HFFc6 (cell line): ENCODE measurements at regions not wholly inside any gene's neighbourhood (a gene's known extent, or its start where the extent isn't known, plus 50 kb on each side); places are given as distances from the start of the nearest gene placed in this dataset.

Experiments
- DNase-seq: peaks from one replicate; pipeline ENCODE4 v3.0.0-alpha.2; 2018
- H3K27ac Mint-ChIP-seq: 2 replicates; pipeline ENCODE4 v1.8.0; 2020; ENCODE audit warnings: mild to moderate bottlenecking, mixed read lengths
- H3K27me3 Mint-ChIP-seq: 2 replicates; pipeline ENCODE4 v1.8.0; 2021; ENCODE audit warnings: mild to moderate bottlenecking, moderate library complexity, mixed read lengths; ENCODE audit not compliant: insufficient read depth
- H3K36me3 Mint-ChIP-seq: 2 replicates; pipeline ENCODE4 v1.8.0; 2021; ENCODE audit warnings: low read depth, mixed read lengths
- H3K4me1 Mint-ChIP-seq: 2 replicates; pipeline ENCODE4 v1.8.0; 2020; ENCODE audit warnings: low read depth, mixed read lengths
- H3K4me3 Mint-ChIP-seq: 2 replicates; pipeline ENCODE4 v1.8.0; 2020; ENCODE audit warnings: mild to moderate bottlenecking, moderate library complexity, mixed read lengths
- H3K9me3 Mint-ChIP-seq: 2 replicates; pipeline ENCODE4 v1.8.0; 2020; ENCODE audit warnings: mild to moderate bottlenecking, mixed read lengths
- TF ChIP-seq, protein P1 (sequence below): fragments of 200-600 bp; sonication (generic); IDR thresholded peaks from 2 replicates; pipeline ENCODE4 v1.5.0; 2021; ENCODE audit warnings: antibody characterized with exemption, mild to moderate bottlenecking

DNA sequence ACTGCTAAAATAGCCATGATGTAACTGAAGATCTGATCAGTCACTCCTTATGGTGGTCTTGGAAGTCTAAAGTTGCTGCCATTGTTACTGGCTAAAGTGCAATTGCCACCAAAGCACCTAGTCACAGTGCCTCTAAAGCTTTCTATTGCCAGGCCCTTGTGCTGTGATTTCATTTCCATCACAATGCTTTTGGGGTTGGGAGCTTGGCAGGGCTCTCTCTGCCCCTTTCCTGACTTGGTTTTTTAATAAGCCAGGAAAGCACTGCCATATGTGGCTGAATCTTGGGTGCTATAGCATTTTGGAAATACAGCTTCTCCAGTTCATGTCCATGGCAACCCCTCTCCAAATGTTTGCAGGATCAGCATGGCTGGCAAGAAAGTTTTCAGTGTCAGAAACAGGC lies 1712.4 kb upstream of the TENM3 start:
- Mint-ChIP-seq H3K4me3 (no peak overlapping the region), H3K4me1 (no peaks in the 10 kb centered on the region), H3K36me3 (no peaks in the 10 kb centered on the region), H3K9me3 (peaks cover 54% of the 10 kb centered on the region), H3K27me3 (no peaks in the 10 kb centered on the region), H3K27ac (no peak overlapping the region)
- TF ChIP-seq, protein P1, sequence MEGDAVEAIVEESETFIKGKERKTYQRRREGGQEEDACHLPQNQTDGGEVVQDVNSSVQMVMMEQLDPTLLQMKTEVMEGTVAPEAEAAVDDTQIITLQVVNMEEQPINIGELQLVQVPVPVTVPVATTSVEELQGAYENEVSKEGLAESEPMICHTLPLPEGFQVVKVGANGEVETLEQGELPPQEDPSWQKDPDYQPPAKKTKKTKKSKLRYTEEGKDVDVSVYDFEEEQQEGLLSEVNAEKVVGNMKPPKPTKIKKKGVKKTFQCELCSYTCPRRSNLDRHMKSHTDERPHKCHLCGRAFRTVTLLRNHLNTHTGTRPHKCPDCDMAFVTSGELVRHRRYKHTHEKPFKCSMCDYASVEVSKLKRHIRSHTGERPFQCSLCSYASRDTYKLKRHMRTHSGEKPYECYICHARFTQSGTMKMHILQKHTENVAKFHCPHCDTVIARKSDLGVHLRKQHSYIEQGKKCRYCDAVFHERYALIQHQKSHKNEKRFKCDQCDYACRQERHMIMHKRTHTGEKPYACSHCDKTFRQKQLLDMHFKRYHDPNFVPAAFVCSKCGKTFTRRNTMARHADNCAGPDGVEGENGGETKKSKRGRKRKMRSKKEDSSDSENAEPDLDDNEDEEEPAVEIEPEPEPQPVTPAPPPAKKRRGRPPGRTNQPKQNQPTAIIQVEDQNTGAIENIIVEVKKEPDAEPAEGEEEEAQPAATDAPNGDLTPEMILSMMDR, result no peak
- DNase-seq, result no peak

DNA sequence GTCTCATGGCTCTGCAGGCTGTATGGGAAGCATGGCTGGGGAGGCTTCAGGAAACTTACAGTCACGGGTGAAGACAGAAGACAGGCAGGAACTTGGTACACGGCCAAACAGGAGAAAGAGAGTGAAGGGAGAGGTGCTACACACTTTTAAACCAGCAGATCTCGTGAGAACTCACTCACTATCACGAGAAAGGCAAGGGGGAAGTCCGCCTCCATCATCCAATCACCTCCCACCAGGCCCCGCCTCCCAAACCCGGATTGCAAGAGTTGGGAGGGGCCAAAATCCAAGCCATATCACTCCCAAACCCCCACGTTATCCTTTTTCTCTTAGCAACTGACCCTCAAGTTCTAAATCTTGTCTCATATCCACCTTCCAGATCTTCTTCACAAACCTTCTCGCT lies 1710.5 kb upstream of the TENM3 start:
- no peak overlapping the region for H3K4me3 Mint-ChIP-seq
- H3K9me3 Mint-ChIP-seq, result peaks cover 57% of the 10 kb centered on the region
- H3K4me1 Mint-ChIP-seq, result no peaks in the 10 kb centered on the region
- H3K36me3 Mint-ChIP-seq, result no peaks in the 10 kb centered on the region
- H3K27ac Mint-ChIP-seq, result no peak overlapping the region
- H3K27me3 Mint-ChIP-seq, result no peaks in the 10 kb centered on the region
- DNase-seq, result no peak
- TF ChIP-seq, protein P1, result no peak

DNA sequence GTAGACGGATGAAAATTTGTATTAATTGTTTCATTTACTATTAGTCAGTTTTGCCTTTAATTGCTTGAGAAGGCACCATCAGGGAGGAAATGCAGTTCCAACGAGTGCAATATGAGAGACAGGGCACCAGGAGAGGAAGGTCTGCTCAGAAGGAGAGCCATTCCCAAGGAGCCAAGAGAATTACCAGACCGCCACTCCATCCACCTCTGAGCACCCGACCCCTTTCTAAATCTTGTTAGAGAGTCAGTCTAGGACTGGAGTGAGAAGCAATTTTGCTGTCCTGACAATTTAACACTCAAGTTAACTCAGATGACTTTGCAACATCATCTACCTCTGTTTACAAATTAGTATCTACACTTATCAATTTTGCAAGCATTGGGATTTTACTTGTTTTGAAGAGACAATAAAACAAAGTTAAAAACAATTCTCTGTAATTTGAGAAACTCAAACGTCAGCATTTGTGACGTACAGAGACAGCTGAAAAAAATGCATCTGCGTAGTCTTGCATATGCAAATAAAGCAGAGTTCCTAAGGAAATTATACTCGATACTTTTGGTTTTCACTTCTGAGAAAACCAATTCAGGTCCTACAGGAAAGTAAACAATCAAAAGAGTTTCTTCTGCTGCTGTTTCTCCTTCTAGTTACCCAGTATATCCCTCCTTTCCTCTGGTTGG lies 1704.7 kb upstream of the TENM3 start:
- Mint-ChIP-seq H3K9me3 (peaks cover 47% of the 10 kb centered on the region), H3K27ac (no peak overlapping the region), H3K36me3 (no peaks in the 10 kb centered on the region), H3K4me1 (no peaks in the 10 kb centered on the region), H3K4me3 (no peak overlapping the region), H3K27me3 (no peaks in the 10 kb centered on the region; the same call in 1 of the 2 replicates)
- TF ChIP-seq, protein P1, result no peak
- no peak for DNase-seq

DNA sequence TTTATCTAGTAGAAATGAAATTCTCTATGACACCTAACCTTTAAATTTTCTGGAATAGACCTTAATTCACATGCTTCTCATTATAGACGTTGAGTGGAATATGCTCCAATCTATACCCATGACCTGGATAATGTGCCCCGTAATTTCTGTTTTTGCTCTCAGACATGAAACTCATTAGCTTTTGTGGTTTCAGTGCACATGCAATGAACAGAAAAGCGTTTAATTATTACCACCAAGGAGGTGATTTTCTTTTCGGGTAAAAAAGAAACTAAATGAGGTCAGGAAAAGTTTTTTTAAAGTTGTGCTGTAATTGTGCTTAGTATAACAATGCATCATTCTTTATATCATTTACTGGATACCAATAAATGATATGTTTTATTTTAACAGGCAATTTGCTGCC lies 1703.9 kb upstream of the TENM3 start:
- TF ChIP-seq, protein P1, result no peak
- peaks cover 47% of the 10 kb centered on the region for H3K9me3 Mint-ChIP-seq
- no peaks in the 10 kb centered on the region for H3K4me1 Mint-ChIP-seq
- H3K4me3 Mint-ChIP-seq, result no peak overlapping the region
- H3K27ac Mint-ChIP-seq, result no peak overlapping the region
- no peak for DNase-seq
- H3K36me3 Mint-ChIP-seq, result no peaks in the 10 kb centered on the region
- no peaks in the 10 kb centered on the region; the same call in 1 of the 2 replicates for H3K27me3 Mint-ChIP-seq

DNA sequence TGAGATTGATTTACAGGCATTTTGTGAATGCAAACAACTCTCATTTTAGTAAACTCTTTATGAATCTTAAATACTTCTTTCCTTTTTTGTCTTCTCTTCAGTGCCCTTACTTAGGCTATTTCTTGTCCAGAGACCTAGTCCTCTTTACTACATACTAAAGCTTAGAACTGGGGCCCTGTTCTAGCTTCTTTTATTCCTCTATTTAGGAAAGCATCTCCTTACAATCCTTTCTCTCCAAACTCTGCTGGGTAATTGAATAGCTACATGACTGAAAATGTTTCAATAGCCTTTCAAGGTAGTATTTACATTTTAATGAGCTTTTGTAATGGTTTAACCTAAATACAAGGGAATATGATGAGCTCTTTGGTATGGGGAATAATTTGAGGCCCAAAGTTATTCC lies 1701.5 kb upstream of the TENM3 start:
- H3K27ac Mint-ChIP-seq, result no peak overlapping the region
- peaks cover 38% of the 10 kb centered on the region for H3K9me3 Mint-ChIP-seq
- H3K27me3 Mint-ChIP-seq, result no peaks in the 10 kb centered on the region; the same call in 1 of the 2 replicates
- no peak overlapping the region for H3K4me3 Mint-ChIP-seq
- no peaks in the 10 kb centered on the region for H3K36me3 Mint-ChIP-seq
- no peak for DNase-seq
- H3K4me1 Mint-ChIP-seq, result no peaks in the 10 kb centered on the region
- TF ChIP-seq, protein P1, result no peak
